GM19035 (cell line): ENCODE measurements at regions not wholly inside any gene's neighbourhood (a gene's known extent, or its start where the extent isn't known, plus 50 kb on each side); places are given as distances from the start of the nearest gene placed in this dataset.
"Not testable (repeated sequence)": the region's sequence is repeated elsewhere in the genome, so short reads cannot be mapped to it uniquely, and the experiment has no call there.

Experiments
- ATAC-seq: cut with Tn5 transposase; IDR thresholded peaks from one replicate; pipeline ENCODE4 v1.9.1; 2021; ENCODE audit not compliant: unreplicated experiment

- no peak for ATAC-seq
Observed at GRCh38 chr2:192559587-192559986, 364.9 kb upstream of the TMEFF2 start.

GRCh38 chr2:192558637-192559036, 363.9 kb upstream of the TMEFF2 start:
- ATAC-seq: no peak

DNA sequence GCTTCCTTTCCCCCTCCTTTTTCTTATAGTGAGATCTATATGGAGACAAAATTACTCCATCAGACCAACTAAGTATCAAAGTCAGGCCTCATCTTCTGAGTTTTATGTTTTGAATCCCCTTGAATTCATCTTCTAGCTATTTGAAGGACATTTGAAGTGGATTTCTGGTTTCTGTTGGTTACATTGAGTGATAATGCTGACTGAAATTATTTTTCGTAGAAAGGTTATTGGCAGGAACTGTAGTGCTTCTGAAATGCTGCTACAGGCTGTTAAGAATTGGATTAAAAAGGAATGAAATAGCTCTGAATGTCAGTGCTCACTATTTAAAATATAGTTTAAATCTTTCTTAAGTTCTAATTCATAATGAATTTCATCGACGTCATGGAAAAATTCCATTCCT, 361.0 kb upstream of the TMEFF2 start:
- no peak for ATAC-seq

DNA sequence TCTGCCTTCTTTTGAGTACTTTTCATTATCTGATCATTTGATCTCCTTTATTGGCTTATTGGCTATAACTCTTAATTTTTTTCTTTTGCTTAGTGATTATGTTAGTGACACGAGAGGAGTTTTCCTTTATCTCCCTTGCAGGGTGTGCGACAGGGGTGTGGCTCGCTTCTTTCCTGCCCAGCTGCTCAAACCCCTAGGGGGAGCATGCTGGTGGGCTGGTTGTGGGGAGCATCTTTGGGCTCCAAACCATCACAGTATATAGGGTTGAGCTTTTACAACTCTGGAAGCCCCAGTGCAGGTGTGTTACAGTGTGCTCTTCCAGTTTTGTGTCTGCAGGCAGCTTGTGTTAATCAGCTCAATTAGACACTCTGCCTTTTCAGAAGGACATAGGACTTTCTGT, 357.0 kb upstream of the TMEFF2 start:
- ATAC-seq: no peak

GRCh38 chr2:192546565-192546964, 351.8 kb upstream of the TMEFF2 start:
- ATAC-seq: no peak

- no peak for ATAC-seq
Observed at GRCh38 chr2:192544371-192544955, 349.7 kb upstream of the TMEFF2 start.

DNA sequence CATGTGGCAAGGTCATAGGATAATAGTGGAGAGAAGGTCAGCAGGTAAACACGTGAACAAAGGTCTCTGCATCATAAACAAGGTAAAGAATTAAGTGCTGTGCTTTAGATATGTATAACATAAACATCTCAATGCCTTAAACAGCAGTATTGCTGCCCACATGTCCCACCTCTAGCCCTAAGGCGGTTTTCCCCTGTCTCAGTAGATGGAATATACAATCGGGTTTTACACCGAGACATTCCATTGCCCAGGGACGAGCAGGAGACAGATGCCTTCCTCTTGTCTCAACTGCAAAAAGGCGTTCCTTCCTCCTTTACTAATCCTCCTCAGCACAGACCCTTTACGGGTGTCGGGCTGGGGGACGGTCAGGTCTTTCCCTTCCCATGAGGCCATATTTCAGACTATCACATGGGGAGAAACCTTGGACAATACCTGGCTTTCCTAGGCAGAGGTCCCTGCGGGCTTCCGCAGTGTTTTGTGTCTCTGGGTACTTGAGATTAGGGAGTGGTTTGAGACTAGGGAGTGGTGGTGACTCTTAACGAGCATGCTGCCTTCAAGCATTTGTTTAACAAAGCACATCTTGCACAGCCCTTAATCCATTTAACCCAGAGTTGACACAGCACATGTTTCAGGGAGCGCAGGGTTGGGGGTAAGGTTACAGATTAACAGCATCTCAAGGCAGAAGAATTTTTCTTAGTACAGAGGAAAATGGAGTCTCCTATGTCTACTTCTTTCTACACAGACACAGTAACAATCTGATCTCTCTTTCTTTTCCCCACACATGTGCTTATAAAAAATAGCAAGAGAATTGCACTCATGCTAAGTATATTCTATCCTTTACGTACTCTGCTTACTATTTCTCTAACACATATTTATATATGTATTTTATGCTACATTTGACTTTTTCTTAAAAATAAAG, 347.7 kb upstream of the TMEFF2 start:
- not testable (repeated sequence) for ATAC-seq

DNA sequence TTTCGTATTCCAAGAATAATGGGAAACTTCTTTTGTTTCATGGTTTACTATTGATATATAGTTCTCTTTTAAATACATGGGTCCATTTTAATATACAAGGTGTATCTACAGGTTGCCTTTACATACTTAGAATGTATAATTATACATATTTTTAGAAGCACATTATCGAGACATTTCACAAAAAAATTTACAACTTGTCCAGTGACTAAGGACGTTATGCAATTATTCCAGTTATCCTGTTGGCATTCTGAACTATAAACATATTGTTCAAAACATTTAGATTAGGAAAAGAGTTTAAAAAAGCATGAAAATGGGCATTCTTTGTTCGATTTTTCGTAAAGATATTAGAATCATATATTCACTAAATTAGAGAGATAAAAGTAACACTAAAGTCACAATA, 344.6 kb upstream of the TMEFF2 start:
- no peak for ATAC-seq

GRCh38 chr2:192536922-192537624, 342.3 kb upstream of the TMEFF2 start:
- ATAC-seq: no peak

DNA sequence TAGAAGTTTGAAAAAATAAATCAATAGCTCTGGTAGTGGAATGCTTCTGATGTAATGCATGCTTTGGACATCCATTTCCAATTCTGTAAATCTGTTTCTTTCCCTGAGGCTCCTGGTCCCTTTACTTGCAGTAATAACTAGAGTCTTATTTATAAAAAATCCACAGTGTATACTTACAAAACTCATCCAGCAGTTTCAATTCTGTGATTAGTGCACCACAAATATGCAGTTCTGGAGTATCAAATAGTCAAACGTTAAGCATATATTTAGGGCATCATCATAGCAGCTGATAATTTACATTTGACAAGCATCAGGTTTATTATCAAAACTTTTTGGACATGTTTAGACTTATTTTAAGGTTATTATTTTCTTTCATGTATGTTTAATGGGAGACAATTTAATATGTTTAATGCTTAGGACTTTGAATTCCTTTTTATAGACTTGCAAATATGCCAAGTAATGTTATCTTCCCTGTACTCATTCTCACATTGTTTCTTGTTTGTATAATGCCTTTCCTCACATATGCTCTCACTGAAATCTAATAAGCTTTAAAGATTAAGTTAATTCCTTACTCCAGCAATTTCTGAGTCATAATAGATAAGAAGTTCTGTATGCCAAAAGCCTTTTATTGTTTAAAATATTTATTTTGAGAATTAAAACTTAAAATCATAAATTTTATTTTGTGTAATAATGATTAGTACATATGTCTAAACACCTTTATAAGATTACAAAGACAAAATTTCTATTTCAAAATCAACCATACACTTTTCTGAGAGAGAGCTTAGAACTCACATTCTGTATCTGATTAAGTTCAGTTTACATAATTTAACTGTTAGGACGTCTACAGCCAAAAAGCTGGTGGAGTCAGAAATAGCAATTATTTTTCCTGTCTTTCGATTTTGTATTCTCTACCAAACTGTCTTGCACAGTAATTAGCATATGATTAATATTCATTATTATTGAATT, 341.5 kb upstream of the TMEFF2 start:
- no peak for ATAC-seq

DNA sequence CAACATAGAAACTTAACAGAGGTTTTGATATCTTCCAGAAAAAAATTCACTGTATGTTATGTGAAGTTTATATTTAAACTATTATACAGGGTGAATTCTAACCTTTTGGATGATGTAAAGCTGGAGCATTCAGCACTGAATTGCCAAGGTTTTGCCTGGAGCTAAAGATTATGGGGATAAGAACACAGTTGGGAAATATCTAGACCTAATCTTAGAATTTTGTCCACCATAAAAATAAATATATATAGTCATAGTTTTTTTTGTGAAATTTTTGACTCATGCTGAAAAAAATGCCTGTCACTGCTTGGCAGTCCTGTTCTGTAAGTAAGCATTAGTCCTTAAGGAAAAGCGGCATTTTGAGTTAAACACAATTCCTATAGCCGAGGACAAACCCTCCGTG, 339.3 kb upstream of the TMEFF2 start:
- no peak for ATAC-seq

GRCh38 chr2:192524642-192525251, 330.0 kb upstream of the TMEFF2 start:
- not testable (repeated sequence) for ATAC-seq

DNA sequence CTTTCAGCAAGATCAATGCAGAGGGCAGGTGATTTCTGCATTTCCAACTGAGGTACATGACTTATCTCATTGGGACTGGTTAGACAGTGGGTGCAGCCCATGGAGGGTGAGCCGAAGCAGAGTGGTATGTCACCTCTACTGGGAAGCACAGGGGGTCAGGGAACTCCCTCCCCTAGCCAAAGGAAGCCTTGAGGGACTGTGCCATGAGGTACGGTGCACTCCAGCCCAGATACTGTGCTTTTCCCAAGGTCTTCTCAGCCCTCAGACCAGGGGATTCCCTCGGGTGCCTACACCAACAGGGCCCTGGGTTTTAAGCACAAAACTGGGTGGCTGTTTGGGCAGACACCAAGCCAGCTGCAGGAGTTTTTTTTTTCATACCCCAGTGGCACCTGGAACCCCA, 329.5 kb upstream of the TMEFF2 start:
- not testable (repeated sequence) for ATAC-seq

- ATAC-seq: no peak
Observed at GRCh38 chr2:192515937-192516336, 321.2 kb upstream of the TMEFF2 start.

- no peak for ATAC-seq
Observed at GRCh38 chr2:192513575-192513974, 318.8 kb upstream of the TMEFF2 start.

- ATAC-seq: not testable (repeated sequence)
Observed at GRCh38 chr2:192507836-192508450, 313.2 kb upstream of the TMEFF2 start.

- no peak for ATAC-seq
Observed at GRCh38 chr2:192500550-192501200, 305.9 kb upstream of the TMEFF2 start.

- ATAC-seq: no peak
Observed at GRCh38 chr2:192499476-192499875, 304.7 kb upstream of the TMEFF2 start.

DNA sequence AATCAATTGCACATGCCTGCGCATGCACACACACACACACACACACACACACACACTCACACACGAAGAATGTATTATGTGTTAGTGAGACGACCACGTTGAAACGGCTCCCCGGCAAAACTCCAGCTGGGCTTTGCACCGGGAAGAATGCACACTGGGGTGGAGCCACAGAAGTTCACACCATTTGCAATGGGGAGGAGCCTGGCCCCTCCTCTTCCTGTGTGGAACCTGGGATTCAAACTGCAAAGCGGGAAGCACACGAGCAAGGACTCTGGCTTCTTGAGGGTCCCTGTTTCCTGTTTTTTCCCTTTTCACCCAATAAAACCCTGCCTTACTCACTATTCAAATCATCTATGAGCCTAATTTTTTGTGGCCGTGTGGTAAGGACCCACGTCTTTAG, 304.0 kb upstream of the TMEFF2 start:
- no peak for ATAC-seq
